Transverse colon (tissue), 4 donors: ENCODE measurements at regions not wholly inside any gene's neighbourhood (a gene's known extent, or its start where the extent isn't known, plus 50 kb on each side); places are given as distances from the start of the nearest gene placed in this dataset.

Experiments used
- POLR2A ChIP-seq: fragments of 450-650 bp; IDR thresholded peaks from one replicate; pipeline ENCODE4 v1.6.1; 2016; ENCODE audit warnings: antibody characterized with exemption, mild to moderate bottlenecking, moderate library complexity
- POLR2AphosphoS5 ChIP-seq, 3 donors: sonication (generic); formaldehyde crosslinking; IDR thresholded peaks; one replicate each; pipeline ENCODE4 v1.6.1; 2016; ENCODE audit warnings: antibody characterized with exemption in 3 of 3
- TF ChIP-seq, protein P1 (sequence below), 5 experiments: fragments of 200-600 bp in 3 of 5; fragments of 450-650 bp in 2 of 5; sonication (generic) in 3 of 5; IDR thresholded peaks; 1 replicate in 2 of 5; 2 replicates in 3 of 5; pipeline ENCODE4 v1.5.1; 2016 to 2017; ENCODE audit warnings: antibody characterized with exemption in 5 of 5, inconsistent platforms in 3 of 5, mild to moderate bottlenecking in 2 of 5, moderate library complexity in 1 of 5

DNA sequence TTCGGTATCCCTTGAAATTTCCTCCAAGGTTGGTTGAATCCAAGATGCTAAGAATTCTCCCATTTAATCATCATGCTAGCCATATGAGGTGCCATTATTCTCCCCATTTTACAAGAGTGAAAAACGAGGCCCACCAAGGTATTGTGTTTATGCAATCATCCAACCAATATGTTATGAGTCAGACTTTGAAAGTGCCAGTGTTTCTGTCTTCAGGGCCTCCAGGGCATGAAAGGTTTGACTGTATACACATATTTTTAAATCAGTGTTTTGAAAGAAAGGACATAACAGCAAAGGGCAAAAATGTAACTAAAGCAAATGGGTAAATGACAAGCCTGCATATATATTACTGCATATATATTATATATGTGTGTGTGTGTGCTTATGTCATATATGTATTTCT, 541.2 kb upstream of the SMIM31 start:
- TF ChIP-seq, protein P1, sequence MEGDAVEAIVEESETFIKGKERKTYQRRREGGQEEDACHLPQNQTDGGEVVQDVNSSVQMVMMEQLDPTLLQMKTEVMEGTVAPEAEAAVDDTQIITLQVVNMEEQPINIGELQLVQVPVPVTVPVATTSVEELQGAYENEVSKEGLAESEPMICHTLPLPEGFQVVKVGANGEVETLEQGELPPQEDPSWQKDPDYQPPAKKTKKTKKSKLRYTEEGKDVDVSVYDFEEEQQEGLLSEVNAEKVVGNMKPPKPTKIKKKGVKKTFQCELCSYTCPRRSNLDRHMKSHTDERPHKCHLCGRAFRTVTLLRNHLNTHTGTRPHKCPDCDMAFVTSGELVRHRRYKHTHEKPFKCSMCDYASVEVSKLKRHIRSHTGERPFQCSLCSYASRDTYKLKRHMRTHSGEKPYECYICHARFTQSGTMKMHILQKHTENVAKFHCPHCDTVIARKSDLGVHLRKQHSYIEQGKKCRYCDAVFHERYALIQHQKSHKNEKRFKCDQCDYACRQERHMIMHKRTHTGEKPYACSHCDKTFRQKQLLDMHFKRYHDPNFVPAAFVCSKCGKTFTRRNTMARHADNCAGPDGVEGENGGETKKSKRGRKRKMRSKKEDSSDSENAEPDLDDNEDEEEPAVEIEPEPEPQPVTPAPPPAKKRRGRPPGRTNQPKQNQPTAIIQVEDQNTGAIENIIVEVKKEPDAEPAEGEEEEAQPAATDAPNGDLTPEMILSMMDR (IDR thresholded peaks at IDR 0.05): no peak
- TF ChIP-seq POLR2AphosphoS5 (IDR thresholded peaks at IDR 0.05) (no peak), POLR2A (no peak)
